ENCODE measurements at regions not wholly inside any gene's neighbourhood (a gene's known extent, or its start where the extent isn't known, plus 50 kb on each side); places are given as distances from the start of the nearest gene placed in this dataset.

DNA sequence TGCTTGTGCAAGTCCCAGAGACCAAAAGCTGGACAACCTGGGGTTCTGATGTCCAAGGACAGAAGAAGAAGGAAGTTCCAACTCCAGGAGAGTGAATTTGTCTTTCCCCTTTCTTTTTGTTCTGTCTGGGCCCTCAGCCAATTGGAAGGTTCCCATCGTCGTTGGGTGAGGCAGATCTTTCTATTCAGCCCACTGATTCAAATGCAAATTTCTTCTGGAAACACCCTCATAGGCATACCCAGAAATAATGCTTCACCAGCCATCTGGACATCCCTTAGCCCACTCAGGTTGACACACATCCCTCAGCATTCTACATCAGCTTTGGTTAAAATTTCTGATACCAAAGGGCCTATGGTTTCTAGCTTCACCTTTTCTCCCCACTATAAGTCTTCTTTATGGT is 156.5 kb downstream of the SP3 start:
- intact Hi-C loops (cut with micrococcal nuclease), result no loop called here

DNA sequence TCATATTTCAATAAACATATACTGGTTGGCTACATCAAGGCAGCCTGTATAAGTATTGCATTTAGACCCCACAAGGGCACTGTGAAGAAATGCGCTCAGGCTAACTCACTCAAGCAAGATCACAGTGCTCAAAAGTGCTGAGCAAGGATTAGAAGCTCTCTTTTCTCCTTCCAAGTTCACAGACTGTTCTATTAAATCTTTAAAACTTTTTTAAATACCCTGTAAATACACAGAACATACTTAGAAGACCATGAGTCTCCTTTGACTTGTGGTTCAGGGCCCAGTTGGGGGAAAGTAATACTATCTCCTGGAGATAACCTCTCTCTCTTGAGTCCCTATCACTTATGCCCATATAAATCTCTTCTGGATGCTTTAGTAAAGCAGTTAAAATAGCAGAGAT is 152.9 kb downstream of the SP3 start:
- intact Hi-C loops (cut with micrococcal nuclease), result no loop called here

DNA sequence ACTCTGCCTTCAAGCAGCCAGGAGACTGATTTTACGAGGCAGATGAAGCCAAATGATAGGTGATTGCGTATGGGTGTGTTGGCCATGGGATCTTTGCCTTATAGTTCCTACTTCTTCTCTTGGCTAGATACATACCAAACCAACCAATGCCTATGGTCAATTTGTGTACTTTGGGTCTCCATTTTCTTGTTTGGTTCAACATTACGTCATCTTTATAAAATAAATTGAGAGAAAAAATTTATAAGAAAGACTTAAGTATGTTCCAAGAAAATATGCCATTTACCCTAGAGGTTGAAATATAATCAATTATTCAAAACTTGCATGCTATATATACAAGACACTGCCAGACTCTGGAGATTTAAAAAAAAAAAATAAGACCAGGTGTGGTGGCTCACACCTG is 150.9 kb downstream of the SP3 start:
- intact Hi-C loops (cut with micrococcal nuclease), result no loop called here

GRCh38 chr2:173815772-173816171 is 149.4 kb downstream of the SP3 start:
- intact Hi-C loops (cut with micrococcal nuclease), result no loop called here

DNA sequence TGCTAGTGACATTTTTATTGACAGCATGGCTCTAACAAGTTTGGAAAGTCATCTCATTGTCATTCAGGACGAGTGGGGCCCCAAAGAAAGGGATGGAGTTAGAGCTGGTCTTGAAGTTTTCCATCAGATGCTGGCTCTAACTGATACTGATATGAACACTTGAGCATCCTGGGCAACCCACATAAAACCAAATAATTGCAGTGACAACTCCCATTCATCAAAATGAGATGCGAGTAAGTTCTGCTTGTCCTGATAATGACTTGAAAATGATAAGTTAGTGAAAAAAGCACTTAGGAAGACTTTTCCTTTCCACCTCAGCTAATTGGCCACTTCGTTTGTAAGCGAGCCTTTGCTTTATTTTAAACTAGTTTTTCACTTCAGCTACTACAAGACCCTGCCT is 147.6 kb downstream of the SP3 start:
- intact Hi-C loops (cut with micrococcal nuclease), result no loop called here

DNA sequence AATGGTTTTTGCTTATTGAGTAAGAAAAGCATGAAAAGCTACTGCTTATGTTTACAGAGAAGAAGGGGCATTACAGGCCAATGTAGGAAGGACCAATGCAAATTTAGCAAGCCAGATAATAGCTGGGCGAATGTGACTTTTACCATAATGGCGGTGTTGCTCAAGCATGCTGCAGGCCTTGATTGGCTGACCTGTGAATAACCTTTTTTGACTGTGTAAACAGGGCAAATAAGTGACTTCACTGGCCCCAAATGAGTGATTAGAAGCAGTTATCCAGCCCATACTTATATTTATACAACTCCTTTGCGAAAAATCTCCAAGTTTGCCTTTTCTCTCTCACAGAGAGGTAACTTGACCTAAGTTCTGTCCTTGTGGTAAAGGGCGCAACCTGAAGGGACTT is 146.9 kb downstream of the SP3 start:
- intact Hi-C loops (cut with micrococcal nuclease), result no loop called here

GRCh38 chr2:173819852-173820251 is 145.3 kb downstream of the SP3 start:
- intact Hi-C loops (cut with micrococcal nuclease), result no loop called here

DNA sequence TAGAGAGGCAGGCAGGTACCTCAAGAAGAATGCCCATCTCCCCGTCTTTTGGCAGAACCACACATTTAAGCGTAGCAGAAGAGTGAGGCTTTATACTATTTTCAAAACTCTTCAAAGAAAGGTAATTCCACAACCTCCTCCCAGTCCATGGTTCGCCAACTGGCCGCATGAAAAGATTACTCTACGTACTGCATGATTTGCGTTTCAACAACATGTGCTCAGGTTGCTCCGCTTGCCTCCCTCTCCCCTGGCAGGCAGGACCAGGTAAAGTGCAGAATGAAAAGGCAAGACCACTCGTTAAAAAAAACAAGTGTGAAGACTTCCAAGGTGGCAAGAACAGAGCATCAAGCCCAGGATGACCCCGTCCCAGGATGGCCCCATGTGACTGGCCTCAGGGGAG is 143.7 kb downstream of the SP3 start:
- intact Hi-C loops (cut with micrococcal nuclease), result no loop called here

DNA sequence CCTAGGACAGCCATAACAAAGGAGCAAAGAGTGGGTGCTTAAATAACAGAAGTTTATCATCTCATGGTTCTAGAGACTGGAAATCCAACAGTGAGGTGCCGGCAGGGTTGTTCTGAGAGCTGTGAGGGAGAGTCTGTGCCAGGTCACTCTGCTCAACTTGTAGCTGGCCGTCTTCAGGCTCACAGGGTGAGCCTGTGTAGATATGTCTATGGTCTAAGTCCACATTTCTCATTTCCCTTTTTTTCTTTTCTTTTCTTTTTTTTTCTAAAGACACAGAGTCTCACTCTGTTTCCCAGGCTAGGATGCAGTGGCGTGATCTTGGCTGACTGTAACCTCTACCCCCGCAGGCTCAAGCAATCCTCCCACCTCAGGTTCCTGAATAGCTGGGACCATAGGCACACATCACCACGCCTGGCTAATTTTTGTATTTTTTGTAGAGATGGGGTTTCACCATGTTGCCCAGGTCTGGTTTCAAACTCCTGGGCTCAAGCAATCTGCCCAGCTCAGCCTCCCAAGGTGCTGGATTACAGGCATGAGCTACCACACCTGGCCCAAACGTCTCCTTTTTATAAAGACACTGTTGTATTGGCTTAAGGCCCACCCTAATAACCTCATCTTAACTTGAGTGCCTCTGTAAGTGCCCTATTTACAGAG is 142.2 kb downstream of the SP3 start:
- intact Hi-C loops (cut with micrococcal nuclease), result no loop called here

DNA sequence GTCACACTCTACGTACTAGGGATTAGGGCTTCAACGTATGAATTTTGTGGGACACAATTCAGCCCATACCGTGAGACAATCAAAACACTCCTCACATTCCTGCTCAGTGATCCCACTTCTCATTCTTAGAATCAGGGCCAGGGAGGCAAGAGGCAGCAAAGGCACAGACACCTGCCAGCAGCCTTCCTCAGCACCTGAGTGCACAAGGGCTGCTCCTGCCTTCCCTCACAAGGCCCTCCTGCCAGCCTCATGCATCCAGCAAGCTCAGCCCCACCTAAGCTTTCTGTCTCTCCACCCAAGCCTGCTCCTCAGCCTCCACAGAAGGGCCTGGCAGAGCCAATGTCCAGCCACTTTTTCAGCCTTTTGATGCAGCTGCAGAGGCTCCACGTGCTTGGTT is 141.6 kb downstream of the SP3 start:
- intact Hi-C loops (cut with micrococcal nuclease), result no loop called here

DNA sequence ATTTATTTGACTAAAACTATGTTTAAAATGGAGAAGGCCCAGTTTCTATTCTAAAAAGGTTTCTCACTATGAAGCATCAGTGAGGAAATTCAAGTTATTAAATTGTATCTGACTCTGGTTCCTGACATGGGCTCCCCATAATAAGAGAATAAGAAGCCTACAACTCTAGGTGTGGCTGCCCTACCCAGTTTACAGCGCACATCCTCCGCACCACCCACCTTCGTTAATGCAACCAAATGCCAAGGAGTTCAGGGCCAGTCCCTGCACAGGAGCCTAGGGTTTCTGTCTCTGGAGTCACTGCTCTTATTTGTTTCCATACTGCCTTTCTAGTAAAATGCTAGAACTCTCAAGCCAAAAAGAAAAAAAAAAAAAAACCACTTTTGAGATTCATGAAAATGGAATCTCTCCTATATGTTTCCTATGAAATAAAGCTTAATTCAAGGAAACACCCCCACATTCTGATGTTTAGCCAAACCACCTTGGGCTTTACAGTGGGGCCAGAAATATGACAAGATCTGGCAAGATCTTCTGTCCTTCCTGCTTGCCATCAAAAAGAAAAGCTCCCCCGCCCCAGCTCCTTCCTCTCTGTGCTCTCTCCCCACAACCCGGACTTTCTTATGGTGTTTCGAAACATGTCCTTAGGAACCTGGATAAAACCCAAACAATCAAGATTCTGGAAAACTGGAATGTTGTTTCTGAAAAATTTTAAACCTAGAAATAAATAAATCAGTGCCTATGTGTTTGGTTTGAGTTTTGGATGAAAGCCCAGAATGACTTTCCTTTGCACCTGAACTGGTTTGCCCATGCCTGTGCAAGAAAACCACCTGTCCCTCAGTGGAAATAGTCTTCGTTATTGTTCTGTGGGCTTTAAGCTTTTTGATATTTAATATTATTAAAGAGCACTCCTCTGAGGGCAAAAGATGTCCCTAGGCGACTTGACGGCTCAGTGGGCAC is 136.7 kb downstream of the SP3 start:
- intact Hi-C loops (cut with micrococcal nuclease), result no loop called here

DNA sequence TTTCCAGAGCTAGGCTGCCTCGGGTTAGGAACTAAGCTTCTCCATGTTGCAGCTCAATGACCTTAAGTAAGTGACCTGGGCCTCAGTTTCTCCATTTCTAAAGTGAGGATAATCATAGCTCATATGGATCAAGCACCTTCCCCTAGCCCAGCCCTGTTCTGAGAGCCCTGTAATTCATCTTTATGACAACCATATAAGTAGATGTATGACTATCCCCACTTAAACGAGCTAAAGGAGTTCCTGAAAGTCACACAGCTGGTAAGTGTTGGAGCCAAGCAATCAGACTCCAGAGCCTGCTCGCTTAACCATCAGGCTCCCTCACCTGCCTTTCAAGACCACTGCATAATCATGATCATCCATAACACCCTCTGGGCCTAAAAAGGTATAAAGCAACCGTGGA is 135.4 kb downstream of the SP3 start:
- intact Hi-C loops (cut with micrococcal nuclease), result no loop called here

DNA sequence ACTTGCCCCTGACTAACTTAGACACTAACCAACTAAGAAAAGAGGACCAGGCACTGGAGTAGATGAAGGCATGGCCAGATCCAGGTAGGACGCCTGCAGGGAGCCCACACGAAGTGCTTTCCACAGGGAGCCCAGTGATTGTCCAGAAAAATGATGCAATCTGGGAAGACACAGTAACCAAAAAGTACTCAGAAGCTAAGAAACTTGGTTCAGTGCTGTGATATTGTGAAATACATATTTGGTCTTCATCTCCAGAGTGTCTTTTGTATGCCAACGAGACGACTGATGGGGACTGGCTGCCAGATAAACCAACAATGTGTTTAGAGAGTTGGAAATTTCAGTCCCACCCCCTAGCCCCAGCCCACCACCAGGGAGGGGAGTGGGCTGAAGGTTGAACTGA is 135.0 kb downstream of the SP3 start:
- intact Hi-C loops (cut with micrococcal nuclease), result no loop called here

DNA sequence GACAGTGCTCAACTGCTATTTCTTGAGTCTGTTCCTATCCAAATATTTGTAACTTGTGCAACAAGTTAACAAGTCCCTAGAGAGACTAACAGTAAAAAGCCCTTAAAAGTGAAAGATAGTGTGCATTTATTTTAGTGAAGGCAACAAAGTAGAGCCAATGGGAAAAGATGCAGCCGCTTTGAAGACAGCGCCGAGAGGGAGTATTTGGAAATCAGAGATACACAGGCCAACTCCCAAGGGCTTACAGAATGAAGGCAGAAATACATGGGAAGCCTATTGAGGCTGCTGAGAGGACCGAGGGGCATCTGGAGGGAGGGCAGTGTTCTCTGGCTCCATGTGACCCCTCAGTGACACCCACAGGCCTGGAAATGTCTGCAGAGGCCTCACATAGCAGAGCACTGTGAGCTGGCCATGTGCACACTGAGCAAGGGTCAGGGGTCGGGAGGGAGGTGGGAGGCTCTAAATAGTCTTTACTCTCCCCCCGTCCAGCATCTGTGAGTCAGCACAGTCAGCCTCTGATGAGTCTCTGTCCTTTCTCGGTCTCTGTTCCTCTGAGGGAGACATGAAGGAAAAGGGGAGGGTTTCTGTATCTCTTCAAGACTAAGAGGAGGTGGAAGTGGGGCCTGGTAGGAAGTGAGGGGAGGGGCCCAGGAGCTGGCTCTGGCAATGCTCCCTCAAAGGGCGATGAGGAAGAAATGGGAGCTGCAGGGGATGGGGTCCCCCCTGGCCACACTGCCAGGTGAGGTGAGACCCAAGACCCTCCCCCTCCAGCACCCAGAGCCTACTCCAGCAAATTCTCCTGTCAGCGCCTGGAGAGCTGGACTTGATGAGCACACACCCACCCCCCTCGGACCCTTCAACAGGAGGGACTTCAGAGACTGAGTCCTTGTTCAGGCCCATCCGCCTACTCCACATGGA is 133.6 kb downstream of the SP3 start:
- intact Hi-C loops (cut with micrococcal nuclease), result no loop called here

DNA sequence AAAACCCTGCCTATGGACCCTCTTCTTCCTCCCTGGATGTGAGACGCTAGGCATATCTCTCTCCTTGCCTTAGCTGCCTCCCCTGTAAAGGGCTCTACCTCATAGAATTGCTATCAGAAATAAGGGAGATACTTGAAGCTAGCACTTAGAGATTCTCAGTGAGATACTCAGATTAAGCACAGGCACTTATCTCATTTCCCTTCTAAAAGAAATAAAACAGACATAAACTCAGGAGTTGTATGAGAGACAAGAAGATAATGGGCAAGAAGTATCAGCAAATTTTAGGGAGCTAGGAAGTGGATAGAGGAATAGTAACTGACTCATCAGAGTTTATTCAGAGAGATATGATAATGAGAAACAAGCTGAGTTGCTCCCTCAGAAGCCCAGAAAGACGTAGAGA is 131.0 kb downstream of the SP3 start:
- intact Hi-C loops (cut with micrococcal nuclease), result no loop called here

GRCh38 chr2:173835726-173836125 is 129.4 kb downstream of the SP3 start:
- intact Hi-C loops (cut with micrococcal nuclease), result no loop called here

DNA sequence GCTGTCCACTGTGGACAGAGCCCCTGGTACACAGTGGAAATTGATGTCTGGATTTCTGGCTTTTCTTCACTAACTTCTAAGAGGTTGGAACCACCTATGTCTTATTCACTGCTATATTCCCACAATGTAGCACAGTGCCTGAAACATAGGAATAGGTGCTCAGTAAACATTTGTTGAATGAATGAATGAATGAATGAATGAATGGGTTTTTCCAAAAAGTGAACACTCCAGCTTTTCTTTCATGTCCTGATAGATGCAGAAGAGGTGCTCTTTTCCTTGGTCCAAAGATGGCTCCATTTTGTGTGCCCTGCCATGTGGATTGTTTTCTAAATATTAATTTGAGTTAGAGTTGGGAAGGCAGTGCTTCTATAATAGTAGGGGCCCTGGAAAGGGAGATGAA is 124.1 kb downstream of the SP3 start:
- intact Hi-C loops (cut with micrococcal nuclease), result no loop called here

DNA sequence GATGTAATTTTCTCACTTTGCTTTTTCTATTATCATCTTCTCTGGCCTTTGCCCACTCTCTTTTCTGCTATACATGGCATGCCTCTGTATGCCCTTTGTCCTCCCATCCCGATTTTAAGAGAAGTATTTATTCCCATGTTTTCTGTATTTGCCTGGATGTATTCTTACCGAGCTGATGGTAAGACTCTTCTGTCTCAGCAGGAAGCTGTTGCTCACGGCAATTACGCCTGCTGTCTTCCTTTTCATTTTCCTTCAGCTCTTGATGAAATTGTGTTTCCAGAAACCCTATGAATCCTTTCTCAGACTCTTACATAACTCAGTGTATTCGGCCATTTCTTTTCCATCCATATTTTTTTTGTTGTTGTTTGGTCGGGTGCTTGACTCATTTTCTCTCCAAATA is 121.6 kb downstream of the SP3 start:
- intact Hi-C loops (cut with micrococcal nuclease), result no loop called here

GRCh38 chr2:173851141-173851641 is 114.0 kb downstream of the SP3 start:
- intact Hi-C loops (cut with micrococcal nuclease), result no loop called here

- intact Hi-C loops (cut with micrococcal nuclease), result no loop called here
These were observed 111.0 kb downstream of the SP3 start for GRCh38 chr2:173854141-173854540.

GRCh38 chr2:173854840-173855239 is 110.3 kb downstream of the SP3 start:
- intact Hi-C loops (cut with micrococcal nuclease), result no loop called here

GRCh38 chr2:173855661-173856060 is 109.5 kb downstream of the SP3 start:
- intact Hi-C loops (cut with micrococcal nuclease), result no loop called here

All from T-helper 1 cell treated with Interleukin-12 subunit alpha and Interleukin-12 subunit beta and Interleukin-4 antibody, amounts not matched to agents 30 ng/mL and 1 ng/mL, for 36 hours (primary cell).